Activated CD8-positive, alpha-beta T cell treated with anti-CD3 and anti-CD28 coated beads, Interleukin-2, amount 10 ng/mL, durations not matched to agents 7 days and 5 days (primary cell): ENCODE measurements at regions not wholly inside any gene's neighbourhood (a gene's known extent, or its start where the extent isn't known, plus 50 kb on each side); places are given as distances from the start of the nearest gene placed in this dataset.

ENCODE experiments used
- ATAC-seq: fragments of 150-1000 bp; cut with Tn5 transposase; one replicate; pipeline ENCODE4 v1.10.0; 2021; ENCODE audit warnings: moderate library complexity
- CTCF ChIA-PET: fragments of 350-600 bp; sonication (Branson Sonifier 250); formaldehyde crosslinking; loops from one replicate; lab custom pipeline; 2021; ENCODE audit warnings: antibody characterized with exemption; lab: Charles Lee
- POLR2A ChIA-PET: fragments of 350-600 bp; sonication (Branson Sonifier 250); formaldehyde crosslinking; loops from one replicate; lab custom pipeline; 2021; ENCODE audit warnings: antibody characterized with exemption; lab: Charles Lee
- DNase-seq: peaks from one replicate; pipeline ENCODE4 v3.0.0-alpha.2; 2020
- H3K27ac Mint-ChIP-seq: one replicate; pipeline ENCODE4 v1.8.0; 2021; ENCODE audit warnings: mild to moderate bottlenecking, mixed read lengths
- H3K27me3 Mint-ChIP-seq: one replicate; pipeline ENCODE4 v1.8.0; 2021; ENCODE audit warnings: low read depth, mixed read lengths
- H3K36me3 Mint-ChIP-seq: one replicate; pipeline ENCODE4 v1.8.0; 2021; ENCODE audit warnings: low read depth, mixed read lengths
- H3K4me1 Mint-ChIP-seq: one replicate; pipeline ENCODE4 v1.8.0; 2021; ENCODE audit warnings: low read depth, mixed read lengths
- H3K4me3 Mint-ChIP-seq: one replicate; pipeline ENCODE4 v1.8.0; 2021; ENCODE audit warnings: mild to moderate bottlenecking, mixed read lengths
- H3K9me3 Mint-ChIP-seq: one replicate; pipeline ENCODE4 v1.8.0; 2022; ENCODE audit warnings: mixed read lengths; ENCODE audit not compliant: insufficient read depth

- Mint-ChIP-seq H3K36me3 (no peaks in the 10 kb centered on the region), H3K27ac (no peak overlapping the region), H3K4me1 (no peaks in the 10 kb centered on the region), H3K27me3 (no peaks in the 10 kb centered on the region), H3K4me3 (no peak overlapping the region), H3K9me3 (peaks cover 5% of the 10 kb centered on the region)
- ChIA-PET CTCF (no interaction called here), POLR2A (no interaction called here)
- DNase-seq (no peak), ATAC-seq (no peak)
These were observed 171.5 kb downstream of the LRATD1 start for GRCh38 chr2:14803994-14804393.

DNA sequence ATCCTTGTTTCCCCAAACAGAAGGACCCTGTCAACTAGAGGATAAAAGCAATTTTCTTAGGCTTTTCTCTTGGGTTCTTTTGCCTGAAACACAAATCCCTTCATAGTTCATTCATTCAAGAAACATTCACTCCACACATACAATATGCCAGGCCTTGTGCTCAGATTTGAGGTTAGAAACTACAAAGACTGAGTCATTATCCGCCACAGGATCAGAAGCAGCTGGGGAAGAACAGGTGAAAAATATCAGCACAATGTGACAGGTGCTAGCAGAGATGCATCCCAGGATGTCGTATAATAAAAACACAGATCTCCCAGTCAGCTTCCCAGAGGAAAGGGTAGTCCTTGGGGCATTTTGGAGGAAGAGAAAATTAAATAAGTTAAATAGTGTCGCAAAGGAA lies 172.4 kb downstream of the LRATD1 start:
- no peak for DNase-seq
- H3K27ac Mint-ChIP-seq: no peak overlapping the region

DNA sequence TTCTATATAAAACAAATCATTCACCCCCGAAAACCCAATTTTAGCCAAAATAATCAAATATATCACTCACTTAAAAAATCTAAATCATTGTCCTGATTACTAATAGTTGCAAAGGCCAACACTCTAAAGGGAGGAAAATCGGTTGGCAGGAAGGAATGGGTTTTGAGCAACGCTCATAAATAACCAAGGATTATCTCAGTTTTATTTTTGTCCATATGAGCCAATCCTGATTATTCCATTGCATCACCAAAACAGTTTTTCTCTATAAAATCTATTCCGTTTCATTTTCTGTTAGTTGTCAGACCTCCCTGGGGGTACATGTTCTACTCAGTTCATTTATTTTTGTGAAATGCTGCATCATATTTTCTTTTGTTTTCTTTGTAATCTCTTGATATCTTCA lies 174.1 kb downstream of the LRATD1 start:
- CTCF ChIA-PET: no interaction called here
- no peaks in the 10 kb centered on the region for H3K27me3 Mint-ChIP-seq

More for the DNA sequence above, 172.4 kb downstream of the LRATD1 start:
- Mint-ChIP-seq H3K4me3 (no peak overlapping the region), H3K4me1 (no peaks in the 10 kb centered on the region), H3K36me3 (no peaks in the 10 kb centered on the region), H3K27me3 (no peaks in the 10 kb centered on the region), H3K9me3 (no peaks in the 10 kb centered on the region)
- CTCF ChIA-PET: no interaction called here
- POLR2A ChIA-PET: no interaction called here
- ATAC-seq: no peak

DNA sequence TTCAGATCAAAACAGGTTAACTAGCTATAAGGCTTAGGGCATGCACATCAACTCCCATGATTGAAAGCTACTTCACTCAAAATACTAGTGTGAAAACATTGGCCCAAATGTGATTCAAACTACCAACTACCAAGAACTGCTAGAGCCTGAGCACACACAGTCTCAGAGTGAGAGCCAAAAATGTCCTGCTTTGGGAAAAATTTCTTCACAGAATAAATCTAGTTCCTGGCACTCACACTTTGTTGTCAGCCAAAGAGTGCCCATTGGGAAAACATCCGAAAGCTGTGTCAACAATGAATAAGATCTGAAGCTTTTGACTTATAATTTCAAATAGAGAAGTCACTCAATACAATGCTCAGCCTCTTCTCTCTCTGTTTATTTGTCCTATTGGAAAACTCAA lies 182.7 kb downstream of the LRATD1 start:
- POLR2A ChIA-PET: no interaction called here
- H3K27ac Mint-ChIP-seq: no peak overlapping the region
- H3K36me3 Mint-ChIP-seq: no peaks in the 10 kb centered on the region
- no peak overlapping the region for H3K4me3 Mint-ChIP-seq
- CTCF ChIA-PET: no interaction called here
- no peaks in the 10 kb centered on the region for H3K9me3 Mint-ChIP-seq
- no peak for DNase-seq
- no peaks in the 10 kb centered on the region for H3K27me3 Mint-ChIP-seq
- no peaks in the 10 kb centered on the region for H3K4me1 Mint-ChIP-seq
- ATAC-seq: no peak

More for the DNA sequence above, 174.1 kb downstream of the LRATD1 start:
- Mint-ChIP-seq H3K36me3 (no peaks in the 10 kb centered on the region), H3K4me3 (no peak overlapping the region), H3K9me3 (no peaks in the 10 kb centered on the region), H3K4me1 (no peaks in the 10 kb centered on the region), H3K27ac (no peak overlapping the region)
- DNase-seq (no peak), ATAC-seq (no peak)
- POLR2A ChIA-PET: no interaction called here

GRCh38 chr2:14816069-14817060 lies 183.8 kb downstream of the LRATD1 start:
- no peak for ATAC-seq
- Mint-ChIP-seq H3K4me1 (no peaks in the 10 kb centered on the region), H3K27me3 (no peaks in the 10 kb centered on the region), H3K9me3 (no peaks in the 10 kb centered on the region), H3K36me3 (no peaks in the 10 kb centered on the region), H3K4me3 (no peak overlapping the region), H3K27ac (no peak overlapping the region)
- ChIA-PET POLR2A (no interaction called here), CTCF (no interaction called here)
- DNase-seq: no peak

- no peaks in the 10 kb centered on the region for H3K9me3 Mint-ChIP-seq
- H3K27me3 Mint-ChIP-seq: no peaks in the 10 kb centered on the region
- POLR2A ChIA-PET: no interaction called here
- no peak overlapping the region for H3K4me3 Mint-ChIP-seq
- ATAC-seq (no peak), DNase-seq (no peak)
- no peaks in the 10 kb centered on the region for H3K36me3 Mint-ChIP-seq
- no peak overlapping the region for H3K27ac Mint-ChIP-seq
- H3K4me1 Mint-ChIP-seq: no peaks in the 10 kb centered on the region
- CTCF ChIA-PET: no interaction called here
These were observed 185.3 kb downstream of the LRATD1 start for GRCh38 chr2:14817848-14818247.

GRCh38 chr2:14826518-14826917 lies 194.0 kb downstream of the LRATD1 start:
- no peaks in the 10 kb centered on the region for H3K9me3 Mint-ChIP-seq
- ATAC-seq: no peak
- POLR2A ChIA-PET: no interaction called here
- no peak overlapping the region for H3K27ac Mint-ChIP-seq
- CTCF ChIA-PET: no interaction called here
- no peaks in the 10 kb centered on the region for H3K4me1 Mint-ChIP-seq
- H3K4me3 Mint-ChIP-seq: no peak overlapping the region
- no peaks in the 10 kb centered on the region for H3K27me3 Mint-ChIP-seq
- no peaks in the 10 kb centered on the region for H3K36me3 Mint-ChIP-seq
- no peak for DNase-seq

GRCh38 chr2:14827226-14828023 lies 194.9 kb downstream of the LRATD1 start:
- H3K27ac Mint-ChIP-seq: no peak overlapping the region
- no peaks in the 10 kb centered on the region for H3K9me3 Mint-ChIP-seq
- ChIA-PET CTCF (no interaction called here), POLR2A (no interaction called here)
- no peaks in the 10 kb centered on the region for H3K27me3 Mint-ChIP-seq
- DNase-seq (no peak), ATAC-seq (no peak)
- H3K4me1 Mint-ChIP-seq: no peaks in the 10 kb centered on the region
- no peaks in the 10 kb centered on the region for H3K36me3 Mint-ChIP-seq
- no peak overlapping the region for H3K4me3 Mint-ChIP-seq

DNA sequence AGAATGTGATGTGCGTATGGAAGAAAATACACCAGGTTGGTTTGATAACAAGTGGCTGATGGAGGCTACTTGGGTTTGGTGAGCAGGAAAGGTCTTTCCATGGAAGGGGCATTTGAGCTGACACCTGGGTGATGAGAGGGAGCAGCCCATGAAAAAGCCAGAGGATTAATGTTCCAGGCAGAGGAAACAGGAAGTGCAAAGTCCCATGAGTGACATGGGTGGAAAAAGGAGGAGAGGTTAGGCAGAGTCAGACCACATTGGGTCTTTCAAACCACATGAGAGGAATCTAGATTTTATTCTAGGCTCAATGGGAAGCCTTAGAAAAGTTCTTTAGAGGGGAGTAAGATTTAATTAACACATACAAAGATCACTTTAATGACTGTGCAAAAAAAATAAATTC lies 195.7 kb downstream of the LRATD1 start:
- Mint-ChIP-seq H3K4me1 (no peaks in the 10 kb centered on the region), H3K27ac (no peak overlapping the region), H3K27me3 (no peaks in the 10 kb centered on the region), H3K4me3 (no peak overlapping the region), H3K9me3 (no peaks in the 10 kb centered on the region), H3K36me3 (no peaks in the 10 kb centered on the region)
- DNase-seq (no peak), ATAC-seq (no peak)
- ChIA-PET POLR2A (no interaction called here), CTCF (no interaction called here)

- no peaks in the 10 kb centered on the region for H3K36me3 Mint-ChIP-seq
- no peak overlapping the region for H3K4me3 Mint-ChIP-seq
- CTCF ChIA-PET: no interaction called here
- H3K9me3 Mint-ChIP-seq: no peaks in the 10 kb centered on the region
- DNase-seq (no peak), ATAC-seq (no peak)
- POLR2A ChIA-PET: no interaction called here
- no peaks in the 10 kb centered on the region for H3K27me3 Mint-ChIP-seq
- H3K27ac Mint-ChIP-seq: no peak overlapping the region
- H3K4me1 Mint-ChIP-seq: no peaks in the 10 kb centered on the region
These were observed 196.5 kb downstream of the LRATD1 start for GRCh38 chr2:14828968-14829367.

GRCh38 chr2:14831458-14831857 lies 198.9 kb downstream of the LRATD1 start:
- Mint-ChIP-seq H3K9me3 (no peaks in the 10 kb centered on the region), H3K4me1 (no peaks in the 10 kb centered on the region), H3K36me3 (no peaks in the 10 kb centered on the region), H3K4me3 (no peak overlapping the region), H3K27ac (no peak overlapping the region), H3K27me3 (no peaks in the 10 kb centered on the region)
- ATAC-seq (no peak), DNase-seq (no peak)
- CTCF ChIA-PET: no interaction called here
- POLR2A ChIA-PET: no interaction called here

DNA sequence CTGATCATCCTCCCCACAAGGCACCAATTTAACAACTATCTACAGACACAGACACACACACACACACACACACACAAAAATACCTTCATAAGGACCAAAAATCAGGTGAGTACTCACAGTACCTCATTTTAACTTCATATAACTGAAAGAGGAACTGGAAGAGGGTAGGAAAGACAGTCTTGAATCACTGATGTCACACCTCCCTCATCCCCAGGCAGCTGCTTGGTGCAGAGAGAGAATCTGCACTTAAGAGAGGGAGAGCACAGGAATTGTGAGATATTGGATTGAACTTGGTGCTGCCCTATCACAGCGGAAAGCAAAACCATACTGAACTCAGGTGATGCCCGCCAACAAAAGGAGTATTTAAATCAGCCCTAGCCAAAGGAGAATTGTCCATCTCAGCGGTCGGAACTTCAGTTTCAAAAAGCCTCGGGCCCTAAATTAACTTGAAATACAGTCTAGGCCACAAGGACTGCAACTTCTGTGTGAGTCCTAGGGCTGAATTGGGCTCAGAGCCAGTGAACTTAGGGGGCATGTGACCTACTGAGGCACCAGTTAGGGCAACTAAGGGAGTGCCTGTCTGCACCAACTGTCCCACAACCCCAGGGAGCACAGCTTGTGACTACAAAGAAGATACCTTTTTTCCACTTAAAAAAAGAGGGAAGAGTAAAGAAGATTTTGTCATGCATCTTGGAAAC lies 211.1 kb downstream of the LRATD1 start:
- H3K27me3 Mint-ChIP-seq: no peaks in the 10 kb centered on the region
- H3K4me1 Mint-ChIP-seq: no peaks in the 10 kb centered on the region
- ChIA-PET CTCF (no interaction called here), POLR2A (no interaction called here)
- ATAC-seq (no peak), DNase-seq (no peak)
- H3K9me3 Mint-ChIP-seq: no peaks in the 10 kb centered on the region
- no peak overlapping the region for H3K27ac Mint-ChIP-seq
- H3K4me3 Mint-ChIP-seq: no peak overlapping the region
- H3K36me3 Mint-ChIP-seq: no peaks in the 10 kb centered on the region
